ENCODE measurements at regions not wholly inside any gene's neighbourhood (a gene's known extent, or its start where the extent isn't known, plus 50 kb on each side); places are given as distances from the start of the nearest gene placed in this dataset.

- DNase-seq (no peak), ATAC-seq (ENCODE audit: poor library complexity) (no peak)
- no peak overlapping the region for H3K27ac ChIP-seq (ENCODE audit: low read depth in 1 of 2, low read length in 2 of 2)
- ChIA-PET CTCF (no interaction called here), POLR2A (no interaction called here)
- Mint-ChIP-seq H3K4me1 (ENCODE audit: low read depth) (no peaks in the 10 kb centered on the region), H3K27me3 (no peaks in the 10 kb centered on the region), H3K4me3 (no peak overlapping the region), H3K9me3 (no peaks in the 10 kb centered on the region), H3K27ac (no peak overlapping the region), H3K36me3 (ENCODE audit: low read depth) (no peaks in the 10 kb centered on the region)
- TF ChIP-seq, protein P1, sequence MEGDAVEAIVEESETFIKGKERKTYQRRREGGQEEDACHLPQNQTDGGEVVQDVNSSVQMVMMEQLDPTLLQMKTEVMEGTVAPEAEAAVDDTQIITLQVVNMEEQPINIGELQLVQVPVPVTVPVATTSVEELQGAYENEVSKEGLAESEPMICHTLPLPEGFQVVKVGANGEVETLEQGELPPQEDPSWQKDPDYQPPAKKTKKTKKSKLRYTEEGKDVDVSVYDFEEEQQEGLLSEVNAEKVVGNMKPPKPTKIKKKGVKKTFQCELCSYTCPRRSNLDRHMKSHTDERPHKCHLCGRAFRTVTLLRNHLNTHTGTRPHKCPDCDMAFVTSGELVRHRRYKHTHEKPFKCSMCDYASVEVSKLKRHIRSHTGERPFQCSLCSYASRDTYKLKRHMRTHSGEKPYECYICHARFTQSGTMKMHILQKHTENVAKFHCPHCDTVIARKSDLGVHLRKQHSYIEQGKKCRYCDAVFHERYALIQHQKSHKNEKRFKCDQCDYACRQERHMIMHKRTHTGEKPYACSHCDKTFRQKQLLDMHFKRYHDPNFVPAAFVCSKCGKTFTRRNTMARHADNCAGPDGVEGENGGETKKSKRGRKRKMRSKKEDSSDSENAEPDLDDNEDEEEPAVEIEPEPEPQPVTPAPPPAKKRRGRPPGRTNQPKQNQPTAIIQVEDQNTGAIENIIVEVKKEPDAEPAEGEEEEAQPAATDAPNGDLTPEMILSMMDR (IDR thresholded peaks at IDR 0.05), result no peak
- H3K9me3 ChIP-seq (ENCODE audit: control insufficient read depth in 1 of 2, insufficient read depth in 1 of 2, low read length in 2 of 2), result no peaks in the 10 kb centered on the region
- no peak overlapping the region for H3K4me3 ChIP-seq (ENCODE audit: low read length)
- H3K4me1 ChIP-seq (ENCODE audit: insufficient read depth, low read length), result no peaks in the 10 kb centered on the region
- no peaks in the 10 kb centered on the region for H3K27me3 ChIP-seq (ENCODE audit: control insufficient read depth in 1 of 2, insufficient read depth in 2 of 2, low read length in 2 of 2)
- intact Hi-C loops (cut with DNase I, micrococcal nuclease), result no loop called here
- H3K36me3 ChIP-seq (ENCODE audit: insufficient read depth, low read length), result no peaks in the 10 kb centered on the region
Measured at GRCh38 chr12:77189458-77189857, 124.1 kb upstream of the E2F7 start.

GRCh38 chr12:77179515-77179914, 114.1 kb upstream of the E2F7 start:
- POLR2A ChIA-PET, result no interaction called here
- H3K36me3 ChIP-seq (ENCODE audit: insufficient read depth, low read length), result no peaks in the 10 kb centered on the region
- H3K27me3 ChIP-seq (ENCODE audit: control insufficient read depth in 1 of 2, insufficient read depth in 2 of 2, low read length in 2 of 2), result no peaks in the 10 kb centered on the region
- H3K4me1 Mint-ChIP-seq (ENCODE audit: low read depth), result no peaks in the 10 kb centered on the region
- TF ChIP-seq, protein P1 (IDR thresholded peaks at IDR 0.05), result no peak
- no peaks in the 10 kb centered on the region for H3K4me1 ChIP-seq (ENCODE audit: insufficient read depth, low read length)
- no peak overlapping the region for H3K4me3 ChIP-seq (ENCODE audit: low read length)
- H3K4me3 Mint-ChIP-seq, result no peak overlapping the region
- intact Hi-C loops (cut with DNase I, micrococcal nuclease), result no loop called here
- H3K9me3 ChIP-seq (ENCODE audit: control insufficient read depth in 1 of 2, insufficient read depth in 1 of 2, low read length in 2 of 2), result peaks cover 0 to 7% of the 10 kb centered on the region in 2 experiments
- CTCF ChIA-PET, result no interaction called here
- no peaks in the 10 kb centered on the region for H3K36me3 Mint-ChIP-seq (ENCODE audit: low read depth)
- no peak for ATAC-seq (ENCODE audit: poor library complexity)
- H3K27ac Mint-ChIP-seq, result no peak overlapping the region
- no peaks in the 10 kb centered on the region for H3K27me3 Mint-ChIP-seq
- H3K27ac ChIP-seq (ENCODE audit: low read depth in 1 of 2, low read length in 2 of 2), result no peak overlapping the region
- no peak for DNase-seq
- peaks cover 8% of the 10 kb centered on the region for H3K9me3 Mint-ChIP-seq

- Mint-ChIP-seq H3K4me1 (ENCODE audit: low read depth) (no peaks in the 10 kb centered on the region), H3K4me3 (no peak overlapping the region), H3K27me3 (no peaks in the 10 kb centered on the region), H3K9me3 (peaks cover 8% of the 10 kb centered on the region), H3K36me3 (ENCODE audit: low read depth) (no peaks in the 10 kb centered on the region), H3K27ac (no peak overlapping the region)
- TF ChIP-seq, protein P1 (IDR thresholded peaks at IDR 0.05), result no peak
- POLR2A ChIA-PET, result no interaction called here
- H3K27me3 ChIP-seq (ENCODE audit: control insufficient read depth in 1 of 2, insufficient read depth in 2 of 2, low read length in 2 of 2), result no peaks in the 10 kb centered on the region
- H3K4me3 ChIP-seq (ENCODE audit: low read length), result no peak overlapping the region
- no peak for DNase-seq
- intact Hi-C loops (cut with DNase I, micrococcal nuclease), result no loop called here
- no peaks in the 10 kb centered on the region for H3K36me3 ChIP-seq (ENCODE audit: insufficient read depth, low read length)
- no peaks in the 10 kb centered on the region for H3K9me3 ChIP-seq (ENCODE audit: control insufficient read depth in 1 of 2, insufficient read depth in 1 of 2, low read length in 2 of 2)
- H3K4me1 ChIP-seq (ENCODE audit: insufficient read depth, low read length), result no peaks in the 10 kb centered on the region
- no peak overlapping the region for H3K27ac ChIP-seq (ENCODE audit: low read depth in 1 of 2, low read length in 2 of 2)
- ATAC-seq (ENCODE audit: poor library complexity), result no peak
- CTCF ChIA-PET, result no interaction called here
Measured at GRCh38 chr12:77167801-77168200, 102.4 kb upstream of the E2F7 start.

Data from CD4-positive, alpha-beta T cell (primary cell).